Stomach (tissue), 4 donors: ENCODE measurements at regions not wholly inside any gene's neighbourhood (a gene's known extent, or its start where the extent isn't known, plus 50 kb on each side); places are given as distances from the start of the nearest gene placed in this dataset.

ENCODE experiments used
- EP300 ChIP-seq: sonication (generic); formaldehyde crosslinking; IDR thresholded peaks from one replicate; pipeline ENCODE4 v1.6.1; 2017; ENCODE audit warnings: antibody characterized with exemption
- POLR2A ChIP-seq, 4 donors: fragments of 450-650 bp; IDR thresholded peaks; one replicate each; pipeline ENCODE4 v1.6.1; 2016; ENCODE audit warnings: antibody characterized with exemption in 4 of 4, control low read depth in 2 of 4, mild to moderate bottlenecking in 1 of 4, moderate library complexity in 1 of 4
- TF ChIP-seq, protein P1 (sequence below), 7 experiments: fragments of 450-650 bp in 4 of 7; fragments of 200-600 bp in 3 of 7; sonication (generic) in 3 of 7; IDR thresholded peaks; one replicate each; pipeline ENCODE4 v1.5.1; 2016 to 2019; ENCODE audit warnings: antibody characterized with exemption in 7 of 7, control low read depth in 2 of 7, mild to moderate bottlenecking in 1 of 7

GRCh38 chr10:124172181-124172916 is 79.0 kb upstream of the CHST15 start:
- TF ChIP-seq, protein P1, sequence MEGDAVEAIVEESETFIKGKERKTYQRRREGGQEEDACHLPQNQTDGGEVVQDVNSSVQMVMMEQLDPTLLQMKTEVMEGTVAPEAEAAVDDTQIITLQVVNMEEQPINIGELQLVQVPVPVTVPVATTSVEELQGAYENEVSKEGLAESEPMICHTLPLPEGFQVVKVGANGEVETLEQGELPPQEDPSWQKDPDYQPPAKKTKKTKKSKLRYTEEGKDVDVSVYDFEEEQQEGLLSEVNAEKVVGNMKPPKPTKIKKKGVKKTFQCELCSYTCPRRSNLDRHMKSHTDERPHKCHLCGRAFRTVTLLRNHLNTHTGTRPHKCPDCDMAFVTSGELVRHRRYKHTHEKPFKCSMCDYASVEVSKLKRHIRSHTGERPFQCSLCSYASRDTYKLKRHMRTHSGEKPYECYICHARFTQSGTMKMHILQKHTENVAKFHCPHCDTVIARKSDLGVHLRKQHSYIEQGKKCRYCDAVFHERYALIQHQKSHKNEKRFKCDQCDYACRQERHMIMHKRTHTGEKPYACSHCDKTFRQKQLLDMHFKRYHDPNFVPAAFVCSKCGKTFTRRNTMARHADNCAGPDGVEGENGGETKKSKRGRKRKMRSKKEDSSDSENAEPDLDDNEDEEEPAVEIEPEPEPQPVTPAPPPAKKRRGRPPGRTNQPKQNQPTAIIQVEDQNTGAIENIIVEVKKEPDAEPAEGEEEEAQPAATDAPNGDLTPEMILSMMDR (IDR thresholded peaks at IDR 0.05) = no peak
- TF ChIP-seq POLR2A (IDR thresholded peaks at IDR 0.05) (no peak), EP300 (no peak)
